ENCODE measurements at regions not wholly inside any gene's neighbourhood (a gene's known extent, or its start where the extent isn't known, plus 50 kb on each side); places are given as distances from the start of the nearest gene placed in this dataset.

GRCh38 chr7:51477819-51478218, 161.2 kb upstream of the COBL start:
- H3K4me3 ChIP-seq (ENCODE audit: low read depth, low read length): no peak overlapping the region

- no peak overlapping the region for H3K4me3 ChIP-seq (ENCODE audit: low read depth, low read length)
Measured at GRCh38 chr7:51477323-51477722, 160.7 kb upstream of the COBL start.

- H3K4me3 ChIP-seq (ENCODE audit: low read depth, low read length): no peak overlapping the region
Measured at GRCh38 chr7:51476026-51476425, 159.4 kb upstream of the COBL start.

GRCh38 chr7:51472873-51473272, 156.3 kb upstream of the COBL start:
- H3K4me3 ChIP-seq (ENCODE audit: low read depth, low read length): no peak overlapping the region

- H3K4me3 ChIP-seq (ENCODE audit: low read depth, low read length): no peak overlapping the region
Measured at GRCh38 chr7:51471981-51472296, 155.3 kb upstream of the COBL start.

GRCh38 chr7:51471210-51471980, 154.8 kb upstream of the COBL start:
- no peak overlapping the region for H3K4me3 ChIP-seq (ENCODE audit: low read depth, low read length)

GRCh38 chr7:51467384-51468017, 150.9 kb upstream of the COBL start:
- H3K4me3 ChIP-seq (ENCODE audit: low read depth, low read length): no peak overlapping the region

GRCh38 chr7:51459809-51460208, 143.2 kb upstream of the COBL start:
- H3K4me3 ChIP-seq (ENCODE audit: low read depth, low read length): no peak overlapping the region

GRCh38 chr7:51458693-51459092, 142.1 kb upstream of the COBL start:
- H3K4me3 ChIP-seq (ENCODE audit: low read depth, low read length): no peak overlapping the region

GRCh38 chr7:51457079-51457478, 140.5 kb upstream of the COBL start:
- no peak overlapping the region for H3K4me3 ChIP-seq (ENCODE audit: low read depth, low read length)

- H3K4me3 ChIP-seq (ENCODE audit: low read depth, low read length): no peak overlapping the region
Measured at GRCh38 chr7:51456431-51457060, 139.9 kb upstream of the COBL start.

- H3K4me3 ChIP-seq (ENCODE audit: low read depth, low read length): no peak overlapping the region
Measured at GRCh38 chr7:51455948-51456347, 139.3 kb upstream of the COBL start.

GRCh38 chr7:51455513-51455912, 138.9 kb upstream of the COBL start:
- H3K4me3 ChIP-seq (ENCODE audit: low read depth, low read length): no peak overlapping the region

- no peak overlapping the region for H3K4me3 ChIP-seq (ENCODE audit: low read depth, low read length)
Measured at GRCh38 chr7:51455086-51455485, 138.5 kb upstream of the COBL start.

- H3K4me3 ChIP-seq (ENCODE audit: low read depth, low read length): no peak overlapping the region
Measured at GRCh38 chr7:51452694-51453093, 136.1 kb upstream of the COBL start.

GRCh38 chr7:51451751-51452476, 135.3 kb upstream of the COBL start:
- H3K4me3 ChIP-seq (ENCODE audit: low read depth, low read length): no peak overlapping the region

- no peak overlapping the region for H3K4me3 ChIP-seq (ENCODE audit: low read depth, low read length)
Measured at GRCh38 chr7:51450541-51450940, 133.9 kb upstream of the COBL start.

- H3K4me3 ChIP-seq (ENCODE audit: low read depth, low read length): no peak overlapping the region
Measured at GRCh38 chr7:51446785-51447184, 130.2 kb upstream of the COBL start.

- H3K4me3 ChIP-seq (ENCODE audit: low read depth, low read length): no peak overlapping the region
Measured at GRCh38 chr7:51446356-51446755, 129.7 kb upstream of the COBL start.

GRCh38 chr7:51444936-51445335, 128.3 kb upstream of the COBL start:
- H3K4me3 ChIP-seq (ENCODE audit: low read depth, low read length): no peak overlapping the region

GRCh38 chr7:51430480-51431086, 114.0 kb upstream of the COBL start:
- H3K4me3 ChIP-seq (ENCODE audit: low read depth, low read length): no peak overlapping the region

All from iPS-11a (cell line).